ENCODE measurements at regions not wholly inside any gene's neighbourhood (a gene's known extent, or its start where the extent isn't known, plus 50 kb on each side); places are given as distances from the start of the nearest gene placed in this dataset.

GRCh38 chr4:14771504-14772175 lies 230.6 kb upstream of the CPEB2 start:
- no peak for TF ChIP-seq CTCF (optimal IDR thresholded peaks at IDR 0.05 in 1 of 3, IDR thresholded peaks at IDR 0.05 in 1 of 3, conservative IDR thresholded peaks at IDR 0.05 in 1 of 3; ENCODE audit: extremely low read depth in 1 of 3, insufficient read depth in 2 of 3, low read length in 3 of 3)
- no peak for TF ChIP-seq EZH2 (IDR thresholded peaks at IDR 0.05; ENCODE audit: low read length)
